GM12873 (cell line): ENCODE measurements at regions not wholly inside any gene's neighbourhood (a gene's known extent, or its start where the extent isn't known, plus 50 kb on each side); places are given as distances from the start of the nearest gene placed in this dataset.

Experiments
- CTCF ChIP-seq: IDR thresholded peaks from 2 replicates; pipeline ENCODE4 v1.5.1; 2012; ENCODE audit warnings: low read depth, mild to moderate bottlenecking, moderate library complexity, low read length, control low read depth; ENCODE audit not compliant: insufficient read depth; ENCODE audit errors: missing control alignments

- TF ChIP-seq CTCF = no peak
These were observed 1579.3 kb downstream of the HACE1 start for GRCh38 chr6:103280417-103280816.

GRCh38 chr6:103277936-103278335 is 1581.8 kb downstream of the HACE1 start:
- TF ChIP-seq CTCF = no peak

GRCh38 chr6:103273048-103273447 is 1586.7 kb downstream of the HACE1 start:
- no peak for TF ChIP-seq CTCF

GRCh38 chr6:103269581-103269980 is 1590.1 kb downstream of the HACE1 start:
- TF ChIP-seq CTCF = no peak

GRCh38 chr6:103268335-103268734 is 1591.4 kb downstream of the HACE1 start:
- TF ChIP-seq CTCF = no peak

- TF ChIP-seq CTCF = no peak
These were observed 1595.7 kb downstream of the HACE1 start for GRCh38 chr6:103264020-103264419.

- no peak for TF ChIP-seq CTCF
These were observed 1604.6 kb downstream of the HACE1 start for GRCh38 chr6:103255132-103255531.

- no peak for TF ChIP-seq CTCF
These were observed 1622.8 kb downstream of the HACE1 start for GRCh38 chr6:103236923-103237322.
